HG03457 (cell line): ENCODE measurements at regions not wholly inside any gene's neighbourhood (a gene's known extent, or its start where the extent isn't known, plus 50 kb on each side); places are given as distances from the start of the nearest gene placed in this dataset.

Source experiments
- ATAC-seq: cut with Tn5 transposase; IDR thresholded peaks from one replicate; pipeline ENCODE4 v1.9.1; 2021; ENCODE audit warnings: moderate number of reproducible peaks; ENCODE audit not compliant: unreplicated experiment

DNA sequence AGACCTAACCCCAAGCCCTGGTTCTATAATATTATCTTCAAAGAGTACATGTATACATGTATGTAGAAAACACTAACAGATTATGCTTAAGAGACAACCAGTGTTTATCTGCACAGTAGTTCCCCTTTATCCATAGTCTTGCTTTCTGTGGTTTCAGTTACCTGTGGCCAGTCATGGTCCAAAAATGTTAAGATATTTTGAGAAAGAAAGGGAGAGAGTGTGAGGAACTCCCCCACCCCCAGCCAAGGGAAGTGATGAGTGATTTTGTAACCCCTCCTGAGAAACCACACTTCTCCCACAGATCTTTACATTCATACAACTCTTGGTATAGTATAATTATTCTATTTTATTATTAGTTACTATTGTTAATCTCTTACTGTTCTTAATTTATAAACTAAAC lies 77.3 kb upstream of the CNTN1 start:
- ATAC-seq, result no peak

DNA sequence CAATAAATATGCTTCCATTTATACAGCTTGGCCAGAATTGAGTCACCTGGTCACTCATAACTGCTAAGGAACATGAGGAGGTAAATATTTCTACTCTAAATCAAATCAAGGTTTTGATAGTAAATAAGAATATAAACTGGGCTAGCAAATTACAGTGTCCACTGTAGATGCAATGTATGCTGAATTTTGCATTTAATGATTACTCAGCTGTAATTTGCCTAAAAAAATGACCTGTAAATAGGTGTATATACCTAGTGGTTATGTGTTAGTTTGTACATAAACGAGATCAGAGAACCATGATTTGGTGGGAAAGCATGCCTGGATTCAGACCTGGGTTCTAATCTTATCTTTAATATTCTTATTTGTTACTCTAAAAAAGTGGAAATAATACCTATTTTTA lies 76.6 kb upstream of the CNTN1 start:
- no peak for ATAC-seq

DNA sequence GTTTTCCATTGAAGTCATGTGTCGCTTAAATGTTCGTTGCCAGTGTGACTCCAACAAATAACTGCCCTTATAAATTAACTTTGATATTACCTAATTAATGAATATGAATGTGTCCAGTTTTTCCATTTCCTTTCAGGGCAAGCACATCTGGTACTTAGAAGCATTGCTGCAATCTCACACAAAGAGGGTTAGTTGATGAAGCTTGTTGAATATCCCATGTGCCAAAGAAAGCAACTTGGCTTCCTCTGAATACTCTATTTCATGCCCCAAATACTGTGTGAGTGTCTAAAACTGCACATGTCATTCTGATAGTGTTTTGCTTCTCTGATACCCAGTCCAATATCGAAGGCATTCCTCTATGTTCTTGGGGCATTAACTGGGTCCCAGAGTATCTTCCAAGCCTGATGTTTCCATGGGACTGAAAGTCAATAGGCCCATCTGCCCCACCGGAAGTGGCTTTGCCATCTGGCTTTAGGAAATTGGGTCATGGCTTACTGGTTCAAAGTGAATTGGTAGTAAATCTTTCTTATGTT lies 75.8 kb upstream of the CNTN1 start:
- ATAC-seq, result no peak

DNA sequence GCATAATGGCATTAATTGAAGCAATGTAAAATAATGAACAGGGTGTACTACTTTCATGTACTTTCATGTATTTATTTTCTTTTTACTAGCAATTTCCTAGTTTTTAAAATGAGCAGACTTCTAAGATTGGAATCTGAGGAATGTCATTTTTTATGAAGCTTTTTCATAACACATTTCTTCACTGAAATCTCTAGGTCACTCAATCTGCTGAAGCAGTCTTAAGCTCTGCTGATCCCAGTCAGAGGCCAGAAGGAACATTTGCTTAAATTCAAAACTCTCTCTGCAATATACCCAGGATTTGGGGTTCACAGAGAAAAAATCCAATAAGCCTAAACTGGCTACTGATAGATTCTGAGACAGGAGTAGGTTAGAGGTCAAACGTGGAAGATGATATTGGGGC lies 73.6 kb upstream of the CNTN1 start:
- ATAC-seq, result no peak

DNA sequence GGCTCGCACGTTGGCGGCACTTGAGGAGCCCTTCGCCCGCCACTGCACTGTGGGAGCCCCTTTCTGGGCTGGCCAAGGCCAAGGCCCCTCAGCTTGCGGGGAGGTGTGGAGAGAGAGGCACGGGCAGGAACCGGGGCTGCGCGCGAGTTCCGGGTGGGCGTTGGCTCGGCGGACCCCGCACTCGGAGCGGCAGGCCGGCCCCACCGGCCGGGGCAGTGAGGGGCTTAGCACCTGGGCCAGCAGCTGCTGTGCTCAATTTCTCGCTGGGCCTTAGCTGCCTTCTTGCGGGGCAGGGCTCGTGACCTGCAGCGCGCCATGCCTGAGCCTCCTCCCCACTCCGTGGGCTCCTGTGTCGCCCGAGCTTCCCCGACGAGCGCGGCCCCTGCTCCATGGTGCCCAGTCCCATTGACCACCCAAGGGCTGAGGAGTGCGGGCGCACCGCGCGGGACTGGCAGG lies 71.6 kb upstream of the CNTN1 start:
- no peak for ATAC-seq

DNA sequence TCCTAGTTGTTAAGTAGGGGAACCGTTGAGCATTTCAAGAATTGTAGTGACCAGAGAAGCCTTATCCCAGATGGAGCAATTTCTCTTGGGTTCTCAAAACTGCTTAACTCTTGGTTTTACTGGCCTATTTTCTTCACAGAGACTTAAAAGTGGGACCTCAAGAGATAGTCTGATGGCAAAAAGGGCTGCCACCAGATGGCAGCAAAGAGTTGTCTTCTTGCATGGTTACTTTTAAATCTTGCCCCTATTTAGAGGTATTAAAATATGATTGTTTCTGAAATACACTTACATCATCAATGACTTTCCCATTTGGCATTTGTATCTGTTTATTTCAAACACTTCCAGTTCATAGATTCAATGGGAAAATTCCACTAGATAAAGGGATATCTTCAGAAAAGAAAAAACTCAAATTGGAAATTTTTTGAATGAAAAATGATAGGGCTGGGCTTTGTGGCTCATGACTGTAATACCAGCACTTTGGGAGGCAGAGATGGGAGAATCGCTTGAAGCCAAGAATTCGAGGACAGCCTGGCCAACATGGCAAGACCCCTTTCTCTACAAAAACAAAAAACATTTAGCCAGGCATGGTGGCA lies 69.9 kb upstream of the CNTN1 start:
- ATAC-seq, result no peak

DNA sequence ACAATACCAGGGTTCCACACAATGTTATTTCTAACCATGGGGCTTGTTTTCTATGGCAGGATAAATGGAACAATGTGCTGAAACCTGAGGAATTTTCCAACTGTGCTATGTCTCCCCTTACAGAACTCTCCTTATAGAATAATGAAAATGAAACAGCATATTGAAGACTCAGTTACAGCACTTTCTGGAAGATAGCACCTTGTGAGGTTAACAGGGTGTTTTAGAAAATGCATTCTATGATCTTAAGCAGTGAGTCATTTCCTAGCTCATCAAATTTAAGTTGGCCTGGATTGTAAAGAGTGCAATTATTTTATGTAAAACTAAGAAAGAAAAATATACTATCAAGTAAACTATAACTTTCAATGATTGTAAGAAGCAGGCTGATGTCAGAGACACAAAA lies 60.1 kb upstream of the CNTN1 start:
- no peak for ATAC-seq

DNA sequence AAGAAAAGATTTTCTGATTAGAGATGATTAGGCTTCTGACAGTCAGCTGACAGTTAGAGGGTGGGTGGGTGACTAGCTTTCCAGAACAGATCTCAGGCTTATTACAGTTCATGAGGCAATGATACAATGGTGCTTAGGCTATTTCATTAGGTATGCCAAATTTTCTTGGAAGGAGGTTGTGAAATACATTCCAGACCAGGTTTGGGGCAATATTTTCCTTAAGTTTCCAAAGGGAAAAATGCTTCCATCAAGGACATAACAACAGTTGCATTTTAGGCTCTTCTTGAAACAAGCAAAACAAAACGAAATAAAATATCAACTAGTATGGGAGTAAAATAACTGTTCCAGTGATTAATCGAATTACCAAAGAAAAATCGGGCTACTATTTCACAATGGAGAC lies 59.3 kb upstream of the CNTN1 start:
- ATAC-seq, result no peak

DNA sequence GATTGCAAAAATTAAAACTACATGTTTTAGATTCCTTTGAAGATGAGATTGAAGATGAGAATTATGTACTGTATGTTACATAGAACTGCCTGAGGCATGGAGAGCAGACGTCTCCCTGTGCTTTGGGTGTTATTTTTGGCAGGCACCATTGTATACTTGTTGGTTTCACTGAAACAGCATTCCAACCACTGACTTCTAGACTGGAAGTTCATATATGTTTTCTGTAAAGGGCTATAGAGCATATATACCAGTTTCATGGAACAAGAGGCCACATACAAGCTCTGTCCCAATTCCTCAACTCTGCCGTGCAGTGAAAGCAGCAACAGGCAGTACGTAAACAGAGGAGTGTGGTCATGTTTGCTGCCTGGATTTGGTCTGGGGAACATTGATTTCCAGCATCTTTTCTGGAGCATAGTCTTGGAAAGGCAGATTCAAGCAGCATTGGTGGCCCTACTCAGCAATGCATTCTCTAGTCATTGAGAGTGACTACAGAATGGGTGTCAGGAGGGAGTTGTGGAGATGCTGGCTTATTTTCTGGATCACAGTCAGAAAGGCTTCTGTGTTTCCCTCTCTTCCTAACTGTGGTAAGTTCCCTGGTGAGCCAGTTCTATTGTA lies 57.6 kb upstream of the CNTN1 start:
- no peak for ATAC-seq

DNA sequence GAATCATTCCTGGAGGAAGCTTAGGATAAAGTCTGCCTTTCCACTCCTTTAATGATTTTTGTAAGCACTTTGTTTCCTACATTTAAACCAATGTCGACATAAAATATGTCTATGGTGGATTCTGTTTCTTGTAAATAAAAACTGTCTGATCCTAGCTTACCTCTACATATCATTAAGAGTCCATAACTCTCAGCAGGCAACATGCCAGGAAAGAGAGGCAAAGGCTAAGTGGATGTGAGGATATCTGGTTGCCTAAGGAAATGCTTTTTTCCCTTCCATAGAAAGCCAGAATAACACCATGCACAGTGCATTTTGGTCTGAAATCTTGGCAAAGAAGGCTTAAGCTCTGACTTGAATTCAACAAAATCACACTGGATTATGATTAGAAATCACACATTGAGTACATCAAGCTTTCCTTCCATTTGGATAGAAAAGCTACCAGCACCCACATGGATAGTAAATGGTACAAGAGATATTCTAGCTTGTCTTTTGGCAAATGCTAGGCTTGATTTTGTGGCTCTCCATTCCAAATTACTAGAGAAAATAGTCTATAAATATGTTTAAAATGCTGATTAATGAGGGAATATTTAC lies 57.0 kb upstream of the CNTN1 start:
- ATAC-seq, result no peak
